ENCODE measurements at regions not wholly inside any gene's neighbourhood (a gene's known extent, or its start where the extent isn't known, plus 50 kb on each side); places are given as distances from the start of the nearest gene placed in this dataset.

DNA sequence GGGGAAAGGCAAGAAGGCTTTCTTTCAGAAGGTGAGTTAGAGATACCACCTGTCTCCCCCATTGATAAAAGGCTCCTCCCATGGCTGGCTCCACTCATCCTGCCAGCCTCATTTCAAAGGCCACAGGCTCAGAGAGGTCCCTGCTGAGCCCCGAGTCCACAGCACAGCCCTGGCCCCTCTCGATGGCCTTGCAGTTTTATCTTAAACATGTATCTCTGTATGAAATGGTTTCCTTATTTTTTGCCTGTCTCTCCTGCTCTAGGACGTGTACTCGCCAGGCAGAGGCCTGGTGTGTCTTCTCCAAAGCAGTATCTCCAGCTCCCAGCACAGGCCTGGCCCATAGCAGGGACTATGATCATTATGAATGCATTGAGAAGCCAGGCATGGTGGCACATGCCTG is 160.5 kb upstream of the NSMCE3 start:
- no peak for FAIRE-seq
- no peak for DNase-seq (ENCODE audit: low spot score)

GRCh38 chr15:29429584-29429983 is 160.0 kb upstream of the NSMCE3 start:
- DNase-seq (ENCODE audit: low spot score), result no peak
- no peak for FAIRE-seq

DNA sequence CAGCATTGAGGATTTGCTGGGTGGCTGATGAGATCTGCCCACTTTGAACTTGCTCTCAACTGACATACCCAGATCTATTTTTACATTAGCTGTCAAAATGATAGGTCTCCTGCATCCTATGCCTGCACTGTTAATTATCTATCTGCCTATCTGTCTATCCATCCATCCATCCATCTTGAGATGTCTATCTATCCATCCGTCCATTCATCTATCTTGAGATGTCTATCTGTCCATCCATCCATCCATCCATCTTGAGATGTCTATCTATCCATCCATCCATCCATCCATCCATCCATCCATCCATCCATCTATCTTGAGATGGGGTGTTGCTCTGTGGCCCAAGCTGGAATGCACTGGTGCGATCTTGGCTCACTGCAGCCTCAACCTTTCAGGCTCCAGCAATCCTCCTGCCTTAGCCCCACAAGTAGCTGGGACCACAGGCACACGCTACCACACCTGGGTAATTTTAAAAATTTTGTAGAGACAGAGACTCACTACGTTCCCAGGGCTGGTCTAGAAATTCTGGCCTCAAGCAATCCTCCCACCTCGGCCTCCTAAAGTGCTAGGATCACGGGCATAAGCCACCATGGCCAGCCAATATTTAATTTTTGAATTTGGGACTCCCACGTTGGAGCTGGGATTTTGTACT is 159.4 kb upstream of the NSMCE3 start:
- DNase-seq (ENCODE audit: low spot score) (no peak), FAIRE-seq (no peak)

- DNase-seq (ENCODE audit: low spot score) (no peak), FAIRE-seq (peak; percentile 60)
Measured at GRCh38 chr15:29425864-29426263, 156.2 kb upstream of the NSMCE3 start.

DNA sequence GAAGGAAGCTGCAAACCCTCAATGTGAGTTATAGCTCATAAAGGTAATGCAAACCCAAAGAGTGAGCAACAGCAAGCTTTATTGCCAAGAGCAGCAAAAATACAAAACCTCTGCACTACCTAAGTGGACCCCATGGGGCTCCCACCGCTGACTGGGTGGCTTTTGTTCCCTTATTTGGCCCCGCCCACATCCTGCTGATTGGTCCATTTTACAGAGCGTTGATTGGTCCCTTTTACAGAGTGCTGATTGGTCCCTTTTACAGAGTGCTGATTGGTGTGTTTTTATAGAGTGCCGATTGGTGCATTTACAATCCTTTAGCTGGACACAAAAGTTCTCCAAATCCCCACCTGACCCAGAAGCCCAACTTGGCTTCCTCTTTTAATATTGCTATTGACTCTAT is 154.5 kb upstream of the NSMCE3 start:
- DNase-seq (ENCODE audit: low spot score) (no peak), FAIRE-seq (no peak)

GRCh38 chr15:29422606-29423005 is 153.0 kb upstream of the NSMCE3 start:
- no peak for DNase-seq (ENCODE audit: low spot score)
- no peak for FAIRE-seq

DNA sequence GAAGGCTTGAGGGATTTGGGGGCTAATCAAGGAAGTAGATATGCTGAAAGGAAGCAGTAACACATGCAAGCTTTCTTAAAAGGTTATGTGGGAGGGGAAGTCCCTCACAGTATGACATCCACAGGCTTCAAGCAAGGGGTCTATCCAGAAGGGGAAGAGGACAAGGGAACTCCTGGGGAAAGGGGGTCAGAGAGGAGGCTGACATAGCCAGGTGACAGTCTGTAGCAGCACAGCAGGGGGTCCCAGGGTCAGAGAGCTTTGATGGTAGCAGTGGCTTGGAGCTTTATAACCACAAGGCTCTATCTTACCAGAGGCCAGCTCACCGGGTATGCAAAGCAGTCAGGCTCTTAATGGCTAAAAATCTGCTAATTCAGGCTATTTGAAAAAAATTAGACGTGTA is 150.6 kb upstream of the NSMCE3 start:
- no peak for FAIRE-seq
- no peak for DNase-seq (ENCODE audit: low spot score)

GRCh38 chr15:29418931-29419330 is 149.3 kb upstream of the NSMCE3 start:
- DNase-seq (ENCODE audit: low spot score), result no peak
- no peak for FAIRE-seq

GRCh38 chr15:29418178-29418577 is 148.6 kb upstream of the NSMCE3 start:
- no peak for DNase-seq (ENCODE audit: low spot score)
- no peak for FAIRE-seq

- DNase-seq (ENCODE audit: low spot score), result no peak
- no peak for FAIRE-seq
Measured at GRCh38 chr15:29411299-29411698, 141.7 kb upstream of the NSMCE3 start.

- FAIRE-seq, result no peak
Measured at GRCh38 chr15:29410338-29410737, 140.7 kb upstream of the NSMCE3 start.

DNA sequence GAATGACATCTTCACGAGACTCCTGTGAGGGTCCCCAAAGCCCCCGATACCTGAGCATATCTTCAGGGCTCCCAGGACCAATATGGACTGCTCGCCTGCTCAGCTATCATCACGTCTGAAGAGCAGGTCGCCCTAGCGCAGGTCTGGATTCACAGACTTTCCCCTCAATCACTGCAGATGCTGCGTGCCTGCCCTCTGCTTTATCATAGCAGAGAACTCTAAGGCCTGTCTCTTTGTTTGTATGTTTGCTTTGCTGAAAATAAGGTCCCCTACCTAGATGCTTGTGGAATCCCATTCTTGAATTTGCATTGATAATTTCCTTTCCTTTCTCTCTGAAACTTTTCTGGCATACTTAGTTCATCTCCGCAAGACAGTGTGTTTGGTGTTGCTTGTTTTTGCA is 140.3 kb upstream of the NSMCE3 start:
- no peak for DNase-seq (ENCODE audit: low spot score)
- no peak for FAIRE-seq

More at GRCh38 chr15:29410338-29410737, 140.7 kb upstream of the NSMCE3 start:
- no peak for DNase-seq (ENCODE audit: low spot score)

GRCh38 chr15:29405564-29405963 is 135.9 kb upstream of the NSMCE3 start:
- FAIRE-seq (no peak), DNase-seq (ENCODE audit: low spot score) (no peak)

GRCh38 chr15:29403772-29404171 is 134.2 kb upstream of the NSMCE3 start:
- FAIRE-seq (no peak), DNase-seq (ENCODE audit: low spot score) (no peak)

DNA sequence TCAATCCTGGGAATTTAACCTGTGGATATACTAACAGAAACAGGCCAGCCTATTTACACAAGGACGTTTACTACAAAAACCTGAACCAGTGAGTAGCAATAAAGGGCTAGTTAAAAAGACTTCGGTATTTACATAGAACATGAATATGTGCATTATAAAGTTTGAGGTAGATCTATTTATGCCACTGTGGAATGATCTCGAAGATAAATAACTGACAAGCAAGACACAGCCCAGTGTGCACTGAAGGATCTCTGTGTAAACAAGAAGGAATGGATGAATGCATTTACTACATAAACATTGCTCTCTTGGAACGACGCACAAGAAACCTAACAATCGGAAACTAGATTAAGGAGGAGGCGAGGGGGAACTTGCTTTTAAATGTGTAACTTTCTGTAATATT is 132.0 kb upstream of the NSMCE3 start:
- no peak for DNase-seq (ENCODE audit: low spot score)

DNA sequence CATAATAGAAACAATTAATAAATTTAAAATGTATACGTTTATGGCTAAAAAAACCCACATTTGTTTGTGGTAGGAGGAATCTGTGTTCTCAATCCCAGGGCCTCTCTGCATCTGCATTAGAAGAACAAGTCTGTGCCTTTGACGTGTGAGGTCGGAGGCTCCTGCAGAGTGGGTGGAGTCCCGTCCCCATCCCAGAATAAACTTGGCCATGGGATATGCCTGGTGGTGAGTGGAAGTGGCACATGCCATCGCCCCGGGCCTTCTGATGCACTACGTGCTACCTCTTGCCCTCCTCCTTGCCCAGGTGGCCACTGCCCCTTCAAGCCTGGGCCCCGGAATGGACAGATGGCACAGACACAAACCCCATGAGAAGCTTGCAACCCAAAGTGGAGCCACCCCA is 131.1 kb upstream of the NSMCE3 start:
- DNase-seq (ENCODE audit: low spot score), result no peak
- no peak for FAIRE-seq

More for the DNA sequence above, 132.0 kb upstream of the NSMCE3 start:
- no peak for FAIRE-seq

GRCh38 chr15:29398907-29399306 is 129.3 kb upstream of the NSMCE3 start:
- no peak for DNase-seq (ENCODE audit: low spot score)
- FAIRE-seq, result no peak

- no peak for FAIRE-seq
Measured at GRCh38 chr15:29396176-29396811, 126.7 kb upstream of the NSMCE3 start.

GRCh38 chr15:29393443-29393842 is 123.8 kb upstream of the NSMCE3 start:
- FAIRE-seq, result no peak
- DNase-seq (ENCODE audit: low spot score), result no peak

More at GRCh38 chr15:29396176-29396811, 126.7 kb upstream of the NSMCE3 start:
- DNase-seq (ENCODE audit: low spot score), result no peak

GRCh38 chr15:29392358-29392757 is 122.7 kb upstream of the NSMCE3 start:
- no peak for DNase-seq (ENCODE audit: low spot score)
- FAIRE-seq, result no peak

GRCh38 chr15:29390051-29390450 is 120.4 kb upstream of the NSMCE3 start:
- FAIRE-seq (no peak), DNase-seq (ENCODE audit: low spot score) (no peak)

DNA sequence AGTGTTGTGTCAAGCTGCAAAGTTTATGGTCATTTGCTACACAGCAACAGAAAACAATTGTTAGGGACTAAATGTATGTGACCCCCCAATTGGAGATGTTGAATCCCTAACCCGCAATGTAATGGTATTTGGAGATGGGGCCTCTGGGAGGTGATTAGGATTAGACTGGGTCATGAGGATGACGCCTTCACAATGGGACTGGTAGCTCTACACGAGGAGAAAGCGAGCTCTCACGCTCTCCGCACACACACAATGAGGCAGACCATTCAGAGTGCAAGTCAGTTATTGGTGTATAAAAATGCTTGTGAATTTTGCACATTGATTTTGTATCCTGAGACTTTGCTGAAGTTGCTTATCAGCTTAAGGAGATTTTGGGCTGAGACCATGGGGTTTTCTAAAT is 116.9 kb upstream of the NSMCE3 start:
- no peak for FAIRE-seq
- DNase-seq (ENCODE audit: low spot score), result no peak

GRCh38 chr15:29383367-29383766 is 113.7 kb upstream of the NSMCE3 start:
- DNase-seq (ENCODE audit: low spot score) (no peak), FAIRE-seq (no peak)
